ENCODE measurements at regions not wholly inside any gene's neighbourhood (a gene's known extent, or its start where the extent isn't known, plus 50 kb on each side); places are given as distances from the start of the nearest gene placed in this dataset.
"Not testable (repeated sequence)": the region's sequence is repeated elsewhere in the genome, so short reads cannot be mapped to it uniquely, and the experiment has no call there.

DNA sequence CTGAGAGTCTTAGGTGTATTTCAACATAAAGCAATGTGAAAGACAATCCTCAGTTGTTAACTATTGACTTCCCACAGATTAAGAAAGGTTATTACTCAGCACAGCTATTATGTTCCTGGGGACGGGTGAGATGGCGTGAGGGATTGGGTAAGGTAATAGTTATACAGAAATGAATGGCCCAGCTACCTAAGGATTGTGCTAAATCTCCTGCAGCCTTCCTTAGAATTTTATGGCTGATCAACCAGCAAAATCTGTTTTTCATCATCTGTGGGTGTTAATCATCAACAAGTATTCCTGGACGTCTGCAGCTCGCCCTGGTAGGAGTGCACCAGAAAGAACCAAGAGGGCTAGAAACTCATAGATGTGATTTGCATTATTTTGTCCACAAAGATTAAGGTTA is 146.0 kb upstream of the IVNS1ABP start:
- H3K4me1 Mint-ChIP-seq (ENCODE audit: low read depth), result peaks cover 4% of the 10 kb centered on the region
- peaks cover 8% of the 10 kb centered on the region for H3K9me3 Mint-ChIP-seq

GRCh38 chr1:185460723-185461122 is 143.7 kb upstream of the IVNS1ABP start:
- H3K36me3 Mint-ChIP-seq (ENCODE audit: low read depth); H3K4me3 Mint-ChIP-seq (ENCODE audit: low read depth); H3K27me3 Mint-ChIP-seq (ENCODE audit: low read depth); intact Hi-C loops (cut with micrococcal nuclease); DNase-seq (ENCODE audit: low spot score); H3K9me3 Mint-ChIP-seq; H3K4me1 Mint-ChIP-seq (ENCODE audit: low read depth); H3K27ac Mint-ChIP-seq: not testable (repeated sequence)

More for the DNA sequence above, 146.0 kb upstream of the IVNS1ABP start:
- Mint-ChIP-seq H3K4me3 (ENCODE audit: low read depth) (no peak overlapping the region), H3K36me3 (ENCODE audit: low read depth) (no peaks in the 10 kb centered on the region), H3K27ac (no peak overlapping the region), H3K27me3 (ENCODE audit: low read depth) (peaks cover 3% of the 10 kb centered on the region)
- DNase-seq (ENCODE audit: low spot score), result no peak
- intact Hi-C loops (cut with micrococcal nuclease), result no loop called here

DNA sequence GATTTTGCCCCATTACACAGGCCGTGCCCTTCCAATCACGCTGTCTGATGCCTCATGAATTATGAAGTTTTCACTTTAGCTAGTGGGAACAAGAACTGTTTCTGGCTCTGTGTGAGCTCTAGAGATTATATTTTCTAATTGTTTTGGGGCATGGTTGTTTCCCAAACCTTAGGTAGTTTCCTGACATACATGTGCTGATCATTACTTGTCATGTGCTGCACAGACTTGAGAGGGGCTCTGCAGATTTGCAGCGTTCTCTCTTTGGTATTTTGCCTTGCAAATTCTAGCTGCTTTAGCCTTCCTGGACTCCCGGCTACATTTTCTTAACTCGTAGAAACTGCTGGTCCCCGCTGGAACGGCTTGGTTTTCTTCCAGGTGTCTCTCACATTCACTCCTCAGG is 142.1 kb upstream of the IVNS1ABP start:
- H3K27ac Mint-ChIP-seq, result no peak overlapping the region
- H3K27me3 Mint-ChIP-seq (ENCODE audit: low read depth), result no peaks in the 10 kb centered on the region
- intact Hi-C loops (cut with micrococcal nuclease), result no loop called here
- H3K4me1 Mint-ChIP-seq (ENCODE audit: low read depth), result peaks cover 4% of the 10 kb centered on the region
- no peak for DNase-seq (ENCODE audit: low spot score)
- H3K36me3 Mint-ChIP-seq (ENCODE audit: low read depth), result no peaks in the 10 kb centered on the region
- no peak overlapping the region for H3K4me3 Mint-ChIP-seq (ENCODE audit: low read depth)
- H3K9me3 Mint-ChIP-seq, result peaks cover 8% of the 10 kb centered on the region

- intact Hi-C loops (cut with micrococcal nuclease), result no loop called here
- Mint-ChIP-seq H3K4me1 (ENCODE audit: low read depth) (peaks cover 4% of the 10 kb centered on the region), H3K27me3 (ENCODE audit: low read depth) (no peaks in the 10 kb centered on the region), H3K27ac (no peak overlapping the region), H3K4me3 (ENCODE audit: low read depth) (no peak overlapping the region), H3K9me3 (peaks cover 8% of the 10 kb centered on the region), H3K36me3 (ENCODE audit: low read depth) (no peaks in the 10 kb centered on the region)
- DNase-seq (ENCODE audit: low spot score), result no peak
Observed at GRCh38 chr1:185458670-185459069, 141.6 kb upstream of the IVNS1ABP start.

- Mint-ChIP-seq H3K36me3 (ENCODE audit: low read depth) (no peaks in the 10 kb centered on the region), H3K9me3 (peaks cover 12% of the 10 kb centered on the region), H3K27me3 (ENCODE audit: low read depth) (no peaks in the 10 kb centered on the region), H3K4me1 (ENCODE audit: low read depth) (no peaks in the 10 kb centered on the region), H3K27ac (no peak overlapping the region), H3K4me3 (ENCODE audit: low read depth) (no peak overlapping the region)
- intact Hi-C loops (cut with micrococcal nuclease), result no loop called here
- no peak for DNase-seq (ENCODE audit: low spot score)
Observed at GRCh38 chr1:185453496-185454192, 136.6 kb upstream of the IVNS1ABP start.

DNA sequence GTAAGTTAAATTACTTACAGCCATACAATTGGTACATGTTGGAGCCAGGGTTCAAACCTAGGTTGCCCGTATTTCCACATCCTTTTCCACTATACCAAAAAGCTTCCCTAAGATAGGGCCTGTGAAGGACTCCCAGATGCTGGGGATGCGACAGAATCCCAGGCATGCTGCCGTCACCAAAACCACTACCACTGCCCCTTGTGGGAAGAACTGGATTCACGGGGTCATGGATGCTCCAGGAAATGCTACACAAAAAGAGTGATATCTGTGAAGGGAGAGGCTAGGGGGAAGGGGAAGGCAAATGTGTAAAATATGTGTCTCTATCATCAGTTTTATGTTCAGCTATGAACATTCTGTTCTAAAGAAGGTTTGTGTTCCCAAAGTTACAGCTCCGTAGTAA is 133.9 kb upstream of the IVNS1ABP start:
- intact Hi-C loops (cut with micrococcal nuclease), result no loop called here
- no peaks in the 10 kb centered on the region for H3K36me3 Mint-ChIP-seq (ENCODE audit: low read depth)
- no peak overlapping the region for H3K4me3 Mint-ChIP-seq (ENCODE audit: low read depth)
- no peaks in the 10 kb centered on the region for H3K27me3 Mint-ChIP-seq (ENCODE audit: low read depth)
- H3K9me3 Mint-ChIP-seq, result peaks cover 12% of the 10 kb centered on the region
- H3K27ac Mint-ChIP-seq, result no peak overlapping the region
- peaks cover 1% of the 10 kb centered on the region for H3K4me1 Mint-ChIP-seq (ENCODE audit: low read depth)
- no peak for DNase-seq (ENCODE audit: low spot score)

DNA sequence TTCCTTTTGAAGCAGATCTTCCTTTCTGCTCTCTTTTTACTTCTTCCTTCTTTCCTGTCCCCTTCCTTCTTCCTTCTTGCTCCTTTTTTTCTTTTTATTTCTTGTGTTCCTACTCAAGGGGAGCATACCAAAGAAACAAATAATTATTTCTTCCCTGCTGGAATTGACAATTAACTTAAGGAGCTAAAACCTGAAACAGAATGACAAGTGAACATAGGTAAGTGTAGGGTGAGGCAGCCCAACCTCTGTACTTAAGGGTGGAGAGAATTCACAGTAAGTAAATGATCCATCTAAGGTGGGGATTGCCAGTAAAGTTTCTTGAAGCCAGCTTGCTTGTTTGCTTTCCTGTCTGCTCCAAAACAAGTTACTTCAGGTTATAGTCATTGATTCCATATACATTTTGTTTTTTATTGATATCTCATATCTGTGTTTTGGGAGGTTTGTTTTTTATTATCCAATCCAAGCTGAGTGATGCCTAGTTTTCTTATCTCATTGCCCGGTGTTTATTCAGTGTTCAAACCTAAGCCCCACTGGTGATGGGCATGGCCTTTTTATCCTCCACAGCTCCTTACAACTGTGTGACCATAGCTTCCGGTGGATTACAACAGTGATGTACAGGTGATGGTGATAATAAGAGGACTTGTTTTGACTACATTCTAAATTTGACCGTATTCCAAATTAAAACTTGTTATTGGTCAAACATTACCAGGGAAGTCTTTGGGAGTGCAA is 133.2 kb upstream of the IVNS1ABP start:
- peaks cover 1% of the 10 kb centered on the region for H3K4me1 Mint-ChIP-seq (ENCODE audit: low read depth)
- no peak overlapping the region for H3K4me3 Mint-ChIP-seq (ENCODE audit: low read depth)
- peaks cover 12% of the 10 kb centered on the region for H3K9me3 Mint-ChIP-seq
- intact Hi-C loops (cut with micrococcal nuclease), result no loop called here
- DNase-seq (ENCODE audit: low spot score), result no peak
- H3K36me3 Mint-ChIP-seq (ENCODE audit: low read depth), result no peaks in the 10 kb centered on the region
- H3K27ac Mint-ChIP-seq, result no peak overlapping the region
- no peaks in the 10 kb centered on the region for H3K27me3 Mint-ChIP-seq (ENCODE audit: low read depth)

- peaks cover 12% of the 10 kb centered on the region for H3K9me3 Mint-ChIP-seq
- H3K4me1 Mint-ChIP-seq (ENCODE audit: low read depth), result peaks cover 1% of the 10 kb centered on the region
- intact Hi-C loops (cut with micrococcal nuclease), result loop anchor here (10.0 kb wide), 2 partner anchors 225 to 695 kb away; partner anchors contain the start of gene EDEM3
- no peak overlapping the region for H3K4me3 Mint-ChIP-seq (ENCODE audit: low read depth)
- H3K27me3 Mint-ChIP-seq (ENCODE audit: low read depth), result no peaks in the 10 kb centered on the region
- H3K36me3 Mint-ChIP-seq (ENCODE audit: low read depth), result no peaks in the 10 kb centered on the region
- no peak overlapping the region for H3K27ac Mint-ChIP-seq
- no peak for DNase-seq (ENCODE audit: low spot score)
Observed at GRCh38 chr1:185449378-185450059, 132.5 kb upstream of the IVNS1ABP start.

DNA sequence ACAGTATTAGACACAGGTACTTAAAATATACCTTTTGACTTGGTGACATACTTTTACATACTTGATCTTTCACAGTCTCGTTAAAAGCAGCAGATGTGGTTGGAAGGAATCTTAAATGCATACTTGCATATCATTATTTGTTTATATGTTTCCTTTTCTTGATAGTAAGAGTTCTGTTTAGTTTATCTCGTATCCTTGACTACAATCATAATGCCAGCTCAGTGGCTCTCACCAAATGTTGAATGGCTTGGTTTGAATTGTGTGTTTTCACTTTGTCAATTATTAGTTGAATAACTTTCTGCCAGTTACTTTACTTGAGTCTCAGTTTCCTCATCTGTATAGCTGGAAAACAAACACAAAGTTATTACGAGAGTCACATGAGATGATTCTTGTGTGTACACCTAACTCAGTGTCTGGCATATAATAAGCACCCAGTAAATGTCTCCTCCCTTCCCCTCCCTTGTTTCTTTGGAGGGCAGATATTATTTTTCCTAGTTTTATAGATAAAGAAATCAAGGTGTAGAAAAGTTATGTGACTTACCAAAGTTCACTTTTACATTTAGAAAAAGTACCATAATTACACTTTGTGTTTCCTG is 131.6 kb upstream of the IVNS1ABP start:
- peaks cover 1% of the 10 kb centered on the region for H3K4me1 Mint-ChIP-seq (ENCODE audit: low read depth)
- H3K27ac Mint-ChIP-seq, result no peak overlapping the region
- intact Hi-C loops (cut with micrococcal nuclease), result loop anchor here (10.0 kb wide), 2 partner anchors 226 to 694 kb away; partner anchors contain the start of gene EDEM3
- no peak overlapping the region for H3K4me3 Mint-ChIP-seq (ENCODE audit: low read depth)
- H3K9me3 Mint-ChIP-seq, result peaks cover 12% of the 10 kb centered on the region
- no peaks in the 10 kb centered on the region for H3K36me3 Mint-ChIP-seq (ENCODE audit: low read depth)
- H3K27me3 Mint-ChIP-seq (ENCODE audit: low read depth), result no peaks in the 10 kb centered on the region
- no peak for DNase-seq (ENCODE audit: low spot score)

- H3K27ac Mint-ChIP-seq, result no peak overlapping the region
- H3K27me3 Mint-ChIP-seq (ENCODE audit: low read depth), result no peaks in the 10 kb centered on the region
- H3K4me3 Mint-ChIP-seq (ENCODE audit: low read depth), result no peak overlapping the region
- peaks cover 12% of the 10 kb centered on the region for H3K9me3 Mint-ChIP-seq
- peaks cover 17% of the 10 kb centered on the region for H3K4me1 Mint-ChIP-seq (ENCODE audit: low read depth)
- intact Hi-C loops (cut with micrococcal nuclease), result loop anchor here (10.0 kb wide), 2 partner anchors 229 to 691 kb away; partner anchors contain the start of gene EDEM3
- no peaks in the 10 kb centered on the region for H3K36me3 Mint-ChIP-seq (ENCODE audit: low read depth)
- no peak for DNase-seq (ENCODE audit: low spot score)
Observed at GRCh38 chr1:185446131-185446530, 129.1 kb upstream of the IVNS1ABP start.

GRCh38 chr1:185445594-185445993 is 128.6 kb upstream of the IVNS1ABP start:
- H3K36me3 Mint-ChIP-seq (ENCODE audit: low read depth), result peaks cover 3% of the 10 kb centered on the region
- H3K9me3 Mint-ChIP-seq, result peaks cover 12% of the 10 kb centered on the region
- H3K27me3 Mint-ChIP-seq (ENCODE audit: low read depth), result no peaks in the 10 kb centered on the region
- H3K4me1 Mint-ChIP-seq (ENCODE audit: low read depth), result peaks cover 20% of the 10 kb centered on the region
- H3K27ac Mint-ChIP-seq, result no peak overlapping the region
- no peak for DNase-seq (ENCODE audit: low spot score)
- H3K4me3 Mint-ChIP-seq (ENCODE audit: low read depth), result no peak overlapping the region
- intact Hi-C loops (cut with micrococcal nuclease), result loop anchor here (10.0 kb wide), 2 partner anchors 229 to 691 kb away; partner anchors contain the start of gene EDEM3

DNA sequence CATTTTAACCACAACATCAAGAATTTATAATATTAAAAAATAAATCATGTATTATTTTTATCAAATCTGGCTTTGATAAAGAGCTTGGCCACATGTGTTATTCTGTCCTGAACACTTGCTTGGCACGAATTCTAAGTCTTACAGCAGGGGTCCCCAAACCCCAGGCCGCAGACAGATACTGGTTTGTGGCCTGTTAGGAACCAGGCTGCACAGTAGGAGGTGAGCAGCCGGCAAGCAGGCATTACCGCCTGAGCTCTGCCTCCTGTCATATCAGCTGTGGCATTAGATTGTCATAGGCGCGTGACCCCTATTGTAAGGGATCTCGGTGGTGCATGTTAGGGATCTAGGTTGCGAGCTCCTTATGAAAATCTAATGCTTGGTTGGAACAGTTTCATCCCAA is 127.6 kb upstream of the IVNS1ABP start:
- intact Hi-C loops (cut with micrococcal nuclease), result loop anchor here (10.0 kb wide), 2 partner anchors 230 to 690 kb away; partner anchors contain the start of gene EDEM3
- H3K27me3 Mint-ChIP-seq (ENCODE audit: low read depth), result no peaks in the 10 kb centered on the region
- H3K9me3 Mint-ChIP-seq, result peaks cover 7% of the 10 kb centered on the region

More for the DNA sequence above, 127.6 kb upstream of the IVNS1ABP start:
- Mint-ChIP-seq H3K4me3 (ENCODE audit: low read depth) (no peak overlapping the region), H3K27ac (no peak overlapping the region), H3K36me3 (ENCODE audit: low read depth) (peaks cover 3% of the 10 kb centered on the region), H3K4me1 (ENCODE audit: low read depth) (peaks cover 20% of the 10 kb centered on the region)
- DNase-seq (ENCODE audit: low spot score), result no peak
